EL (cell line): ENCODE measurements at regions not wholly inside any gene's neighbourhood (a gene's known extent, or its start where the extent isn't known, plus 50 kb on each side); places are given as distances from the start of the nearest gene placed in this dataset.
"Not testable (repeated sequence)": the region's sequence is repeated elsewhere in the genome, so short reads cannot be mapped to it uniquely, and the experiment has no call there.

ENCODE experiments used
- DNase-seq: peaks from one replicate; pipeline ENCODE4 v3.0.0-alpha.2; 2016

DNA sequence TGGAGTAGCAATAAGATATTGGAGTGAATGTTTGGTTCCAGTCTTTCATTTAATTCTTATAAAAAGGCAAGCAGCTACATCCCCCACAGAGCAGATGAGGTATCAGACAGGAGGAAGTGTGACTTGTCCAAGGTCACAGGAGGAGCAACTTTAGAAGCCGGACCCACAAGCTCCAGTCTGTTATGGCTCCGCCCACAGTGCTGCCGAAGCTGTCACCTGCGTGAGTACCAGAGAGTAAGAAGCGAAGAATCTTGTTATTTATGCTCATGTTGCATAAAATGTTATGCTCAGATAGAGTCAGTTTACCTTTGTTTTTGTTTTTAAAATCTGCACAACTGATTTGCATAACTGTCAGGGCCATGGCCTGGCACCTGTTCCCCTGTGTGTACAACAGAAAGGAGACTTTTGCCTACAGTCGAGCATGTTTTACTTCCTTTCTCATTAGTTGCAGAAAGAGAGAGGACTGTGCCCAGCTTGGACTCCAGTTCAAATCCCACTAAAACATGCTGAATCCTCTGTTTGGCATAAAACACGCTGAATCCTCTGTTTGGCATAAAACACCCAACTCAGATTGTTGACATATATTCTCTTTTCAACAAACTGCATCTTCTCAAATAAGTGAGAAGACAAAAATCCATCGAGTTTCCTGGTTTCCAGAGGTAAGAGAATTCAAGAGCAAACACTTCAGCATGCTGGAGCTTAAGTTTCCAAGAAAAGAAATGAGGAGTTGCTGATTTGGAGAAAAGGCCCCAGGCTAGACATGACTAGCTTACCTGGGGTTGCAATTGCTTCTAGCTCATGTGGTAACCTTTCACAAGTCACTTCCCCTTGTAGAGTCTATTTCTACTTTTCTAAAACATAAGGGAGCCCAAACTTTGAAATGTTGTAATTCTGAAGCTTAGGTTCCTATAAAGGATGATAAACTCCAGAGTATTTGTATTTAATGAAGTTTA lies 409.8 kb upstream of the ZMIZ1 start:
- no peak for DNase-seq

DNA sequence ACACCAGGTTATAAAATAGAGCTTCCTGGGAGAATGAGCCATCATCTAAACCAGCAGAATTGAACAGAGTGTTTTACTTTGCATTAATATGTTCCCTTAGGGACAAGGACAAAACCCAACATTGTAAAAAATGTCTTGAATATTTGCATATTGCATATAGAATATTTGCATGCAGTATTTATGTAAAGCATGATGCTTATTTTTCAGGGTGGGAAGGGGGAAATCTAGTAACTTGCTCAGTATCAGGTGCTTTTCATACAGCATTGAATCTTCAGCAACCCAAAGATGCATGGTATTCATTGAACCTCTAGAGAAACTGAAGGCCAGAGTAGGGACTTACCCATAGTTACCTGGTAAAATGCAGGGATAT lies 409.2 kb upstream of the ZMIZ1 start:
- DNase-seq, result no peak

DNA sequence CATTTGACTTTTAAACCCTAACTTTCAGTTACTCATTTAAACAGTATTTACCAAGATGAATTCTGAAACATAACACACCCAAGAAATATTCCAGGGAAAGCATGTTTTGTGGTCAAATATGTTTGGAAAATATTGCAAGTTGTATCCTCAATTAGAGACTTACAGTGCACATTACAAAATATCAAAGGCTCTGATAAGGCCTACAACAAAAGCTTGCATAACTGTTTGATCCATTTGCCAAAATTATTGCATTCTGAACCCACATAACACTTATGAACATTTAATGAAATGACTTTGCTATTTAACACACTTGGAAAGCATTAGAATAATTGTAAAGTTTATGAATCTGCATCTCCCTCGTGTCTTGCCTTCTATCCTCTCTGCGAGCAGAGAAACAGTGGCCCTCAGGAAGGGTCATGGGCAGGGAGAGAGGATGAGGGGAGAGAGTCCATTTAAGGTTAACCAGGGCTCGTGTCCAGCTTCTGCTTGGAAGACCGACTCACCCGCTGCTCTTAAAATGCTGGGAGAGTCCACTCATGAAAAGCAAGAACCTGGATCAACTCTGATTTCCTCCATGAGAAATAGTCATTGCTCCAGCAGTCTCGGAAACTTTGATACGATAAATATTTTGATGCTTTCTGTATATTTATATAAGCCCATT lies 408.2 kb upstream of the ZMIZ1 start:
- no peak for DNase-seq

DNA sequence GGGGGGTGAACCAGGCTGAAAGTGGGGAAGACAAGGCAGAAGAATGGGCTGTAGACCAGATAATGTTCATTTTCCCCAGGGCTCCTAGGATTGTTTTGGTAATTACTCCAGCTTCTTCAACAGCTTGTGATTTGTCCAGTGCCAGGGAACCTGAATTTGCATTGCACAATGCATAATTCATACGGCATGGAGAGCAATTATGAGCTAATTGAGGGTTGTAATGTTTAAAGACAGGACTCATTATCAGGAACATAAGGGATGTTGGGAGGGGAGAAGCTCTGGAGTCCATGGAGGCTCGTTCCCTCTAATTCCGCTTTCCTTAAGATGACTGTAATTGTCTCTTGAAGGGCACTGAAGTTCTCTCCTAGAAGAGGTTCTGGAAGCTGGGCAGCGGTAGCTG lies 405.0 kb upstream of the ZMIZ1 start:
- no peak for DNase-seq

DNA sequence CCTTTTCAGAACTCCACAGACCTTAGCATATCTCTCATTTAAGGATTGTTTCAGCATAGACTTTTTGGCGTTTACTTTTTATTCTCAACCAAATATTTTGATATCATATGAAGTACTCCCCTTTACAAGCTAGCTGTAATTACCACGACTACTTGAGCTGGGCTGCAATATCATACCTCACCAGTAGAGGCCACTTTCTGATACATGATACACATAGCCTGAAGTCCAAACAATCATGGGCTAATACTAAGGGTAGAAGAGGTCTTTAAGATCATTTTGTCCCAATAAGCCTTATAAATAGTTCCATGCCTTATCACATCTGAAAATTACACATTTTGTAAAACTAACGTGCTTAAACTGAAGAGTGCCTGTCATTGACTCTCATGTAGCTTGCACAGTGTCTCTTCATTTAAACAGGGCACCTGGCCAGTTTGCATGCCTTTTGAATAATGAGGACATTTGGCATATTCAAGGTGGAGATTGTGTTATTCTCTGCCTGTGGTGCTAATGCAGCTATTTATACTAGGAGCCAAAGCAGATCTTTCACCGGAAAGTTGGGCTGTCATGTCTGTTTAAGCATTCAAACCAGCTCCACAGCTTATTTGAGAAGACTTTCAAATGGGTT lies 403.7 kb upstream of the ZMIZ1 start:
- peak; percentile 25 for DNase-seq

DNA sequence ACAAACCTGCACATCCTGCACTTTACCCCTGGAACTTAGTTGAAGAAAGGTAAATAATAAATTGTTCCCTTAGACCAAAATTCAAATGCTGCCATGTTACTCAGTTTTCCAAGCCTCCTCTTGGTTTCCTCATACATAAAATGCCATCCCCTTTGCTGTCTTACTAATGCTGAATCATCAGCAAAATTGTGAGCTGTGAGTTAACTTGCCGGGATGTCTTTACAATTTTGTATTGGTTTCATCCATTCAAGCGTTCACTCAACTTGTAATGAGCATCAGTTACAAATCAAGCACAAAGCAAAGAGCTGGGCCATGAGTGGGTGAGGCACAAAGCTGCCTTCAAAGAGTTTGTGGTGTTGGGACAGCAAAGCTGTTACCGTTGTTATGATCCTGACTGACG lies 395.8 kb upstream of the ZMIZ1 start:
- DNase-seq, result no peak

DNA sequence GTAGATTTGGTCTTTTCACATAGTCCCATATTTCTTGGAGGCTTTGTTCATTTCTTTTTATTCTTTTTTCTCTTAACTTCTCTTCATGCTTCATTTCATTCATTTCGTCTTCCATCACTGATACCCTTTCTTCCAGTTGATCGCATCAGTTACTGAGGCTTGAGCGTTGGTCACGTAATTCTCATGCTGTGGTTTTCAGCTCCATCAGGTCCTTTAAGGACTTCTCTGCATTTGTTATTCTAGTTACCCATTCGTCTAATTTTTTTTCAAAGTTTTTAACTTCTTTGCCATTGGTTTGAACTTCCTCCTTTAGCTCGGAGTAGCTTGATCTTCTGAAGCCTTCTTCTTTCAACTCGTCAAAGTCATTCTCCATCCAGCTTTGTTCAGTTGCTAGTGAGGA lies 387.6 kb upstream of the ZMIZ1 start:
- not testable (repeated sequence) for DNase-seq

DNA sequence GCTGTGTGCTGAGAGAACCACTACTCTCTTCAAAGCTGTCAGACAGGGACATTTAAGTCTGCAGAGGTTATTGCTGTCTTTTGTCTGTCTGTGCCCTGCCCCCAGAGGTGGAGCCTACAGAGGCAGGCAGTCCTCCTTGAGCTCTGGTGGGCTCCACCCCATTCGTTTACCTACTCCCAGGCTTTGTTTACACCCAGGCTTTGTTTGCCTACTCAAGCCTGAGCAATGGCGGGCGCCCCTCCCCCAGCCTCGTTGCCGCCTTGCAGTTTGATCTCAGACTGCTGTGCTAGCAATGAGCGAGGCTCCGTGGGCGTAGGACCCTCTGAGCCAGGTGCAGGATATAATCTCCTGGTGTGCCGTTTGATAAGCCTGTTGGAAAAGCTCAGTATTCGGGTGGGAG lies 386.8 kb upstream of the ZMIZ1 start:
- DNase-seq, result not testable (repeated sequence)

DNA sequence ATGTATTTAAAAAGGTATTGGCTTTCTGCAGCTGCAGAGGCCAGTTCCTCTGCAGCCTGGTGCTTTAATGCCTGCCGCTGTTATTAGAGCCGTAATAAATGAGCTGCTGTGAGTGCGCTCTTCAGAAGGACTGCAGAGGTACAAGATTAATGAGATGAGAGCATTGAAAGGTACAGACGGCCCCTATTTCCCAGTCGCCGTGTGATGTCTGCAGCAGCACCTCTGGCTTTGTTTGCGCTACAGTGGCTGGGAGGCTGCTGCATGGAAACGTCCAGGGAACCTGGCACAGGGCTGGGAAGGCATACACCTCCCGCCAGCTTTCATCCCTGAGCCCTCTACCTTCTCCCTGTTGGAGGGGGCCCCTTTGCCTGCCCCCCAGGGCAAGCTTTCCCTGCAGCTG lies 383.8 kb upstream of the ZMIZ1 start:
- DNase-seq, result no peak

DNA sequence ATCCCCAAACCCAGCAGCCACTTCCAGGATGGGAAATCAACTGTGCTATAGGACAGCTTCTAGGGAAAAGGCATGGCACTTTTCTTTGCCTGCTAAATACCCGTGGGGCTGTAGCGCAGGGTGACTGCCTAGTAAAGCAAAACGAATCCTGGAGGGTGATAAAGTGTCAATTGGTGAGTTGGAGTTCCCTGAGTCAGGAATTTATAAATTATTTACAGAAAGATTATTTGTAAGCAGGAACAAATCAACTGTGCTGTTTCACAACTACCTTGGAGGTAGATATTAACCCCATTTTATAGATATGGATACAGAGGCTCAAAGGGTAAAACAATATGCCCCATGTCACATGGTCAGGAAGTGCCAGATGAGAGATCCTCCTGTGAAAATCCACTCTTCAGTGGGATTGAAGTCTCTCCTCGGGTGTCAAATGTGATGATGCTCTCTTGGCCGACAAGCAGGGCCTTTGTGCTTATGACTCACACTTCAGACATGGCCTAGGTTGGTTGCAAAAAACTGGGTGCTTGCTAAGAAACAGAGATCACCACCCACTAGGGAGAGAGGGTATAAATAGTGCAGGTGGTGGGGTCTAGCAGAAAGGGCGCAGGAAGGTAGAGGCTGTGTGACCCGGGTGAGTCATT lies 383.2 kb upstream of the ZMIZ1 start:
- DNase-seq, result peak; percentile 27

DNA sequence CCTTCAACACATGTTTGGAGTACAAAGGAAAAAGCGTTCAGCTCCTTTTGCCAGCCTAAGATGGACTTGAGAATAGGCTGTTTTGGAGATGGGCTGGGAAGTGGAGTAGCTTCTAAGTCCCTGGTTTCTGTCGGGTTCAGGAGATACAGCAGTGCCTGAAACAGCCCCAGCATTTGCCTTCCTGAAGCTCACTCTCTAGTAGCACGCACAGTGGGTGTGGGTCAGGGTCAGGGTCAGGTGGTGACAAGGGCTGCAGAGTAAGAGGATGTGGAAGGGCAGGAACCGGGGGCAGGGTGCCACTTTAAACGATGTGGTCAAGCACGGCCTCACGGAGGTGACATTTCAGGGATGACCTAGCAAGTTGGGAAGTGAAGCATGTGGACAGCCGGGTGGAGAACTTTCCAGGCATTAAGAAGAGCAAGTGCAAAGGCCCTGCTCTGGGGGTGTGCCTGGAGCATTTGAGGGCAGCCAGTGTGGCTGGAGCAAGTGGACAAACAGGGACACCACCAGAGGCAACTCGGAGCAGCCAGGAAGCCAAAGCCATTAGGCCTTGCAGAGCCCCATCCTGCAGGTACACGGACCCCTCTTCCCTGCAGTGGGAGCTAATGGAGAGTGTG lies 382.2 kb upstream of the ZMIZ1 start:
- no peak for DNase-seq

DNA sequence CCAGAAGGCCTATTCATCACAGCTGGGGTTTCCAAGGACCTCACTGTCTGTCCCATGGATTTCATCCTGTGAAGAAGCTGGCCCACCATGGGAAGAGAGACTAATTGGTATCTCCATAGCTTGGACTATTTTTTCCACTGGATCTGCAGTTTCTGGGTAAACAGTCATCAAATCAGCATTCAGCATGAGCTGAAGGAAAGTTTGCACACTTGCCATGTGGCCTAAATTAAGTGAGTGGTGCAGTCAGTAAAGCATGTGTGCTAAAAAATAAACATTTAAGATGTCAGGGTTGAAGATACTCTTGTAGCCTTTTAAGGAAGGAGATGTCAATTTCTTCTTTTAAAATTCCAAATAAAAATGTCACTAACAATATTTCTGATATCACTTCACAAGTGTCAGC lies 381.1 kb upstream of the ZMIZ1 start:
- DNase-seq, result no peak

DNA sequence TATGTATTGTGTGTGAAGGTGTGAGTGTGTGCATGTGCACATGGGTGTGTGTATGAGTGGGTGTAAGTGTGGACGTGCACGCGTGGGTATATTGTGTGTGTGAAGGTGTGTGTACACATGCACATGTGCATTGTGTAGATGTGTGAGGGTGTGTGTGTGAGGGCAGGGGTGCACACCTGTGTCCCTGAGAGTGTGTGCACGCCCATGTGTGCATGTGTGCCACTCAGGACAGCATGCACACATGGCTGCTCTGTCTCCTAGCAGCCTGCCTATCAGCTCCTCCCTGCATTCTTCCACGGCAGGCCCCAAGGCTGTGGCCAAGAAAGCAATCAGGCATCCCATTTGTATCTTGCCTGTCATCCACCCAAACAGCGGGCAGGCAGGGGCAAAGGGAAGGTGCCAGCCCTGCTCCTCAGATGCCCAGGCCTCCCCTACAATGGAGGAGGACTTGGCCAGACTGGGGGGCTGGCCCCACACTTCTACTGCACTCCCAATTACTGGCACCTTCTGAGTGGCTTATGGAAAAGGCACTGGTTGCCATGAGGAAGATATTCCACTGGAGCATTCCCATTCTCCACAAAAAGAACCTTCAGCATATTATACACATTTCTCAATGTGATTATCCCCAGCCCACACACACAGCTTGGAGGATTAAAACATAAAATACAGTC lies 380.4 kb upstream of the ZMIZ1 start:
- no peak for DNase-seq

DNA sequence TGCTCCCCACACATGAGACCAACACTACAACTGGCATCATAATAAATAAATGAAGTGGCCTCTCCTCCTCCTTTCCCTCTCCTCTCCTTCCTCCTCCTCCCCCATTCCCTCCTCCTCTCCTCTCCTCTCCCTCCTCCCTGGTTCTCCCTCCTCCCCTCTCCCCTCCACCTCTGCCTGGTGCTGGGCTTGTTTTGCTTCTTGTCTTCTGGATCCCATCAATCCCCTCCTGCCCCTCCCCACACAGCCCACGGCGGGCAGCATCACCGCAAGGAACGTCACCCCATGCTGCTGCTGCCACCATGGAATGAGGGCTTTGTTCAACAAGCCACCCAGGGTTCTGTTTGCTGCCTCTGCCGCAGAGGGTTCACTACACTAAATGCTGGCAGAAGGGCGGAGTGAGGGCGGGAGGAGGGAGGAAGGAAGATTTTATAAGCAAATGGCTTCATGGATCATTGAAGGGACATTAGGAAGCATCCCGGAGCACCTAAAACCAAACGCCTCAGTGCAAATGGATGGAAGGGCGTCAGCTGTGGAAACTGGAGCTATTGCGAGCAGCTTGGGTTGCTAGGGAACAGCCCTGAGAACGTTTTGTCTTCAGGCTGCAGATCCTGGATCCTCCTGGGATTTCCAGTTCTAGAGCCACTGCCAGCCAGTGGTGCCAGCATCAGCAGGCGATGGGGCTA lies 379.7 kb upstream of the ZMIZ1 start:
- no peak for DNase-seq

DNA sequence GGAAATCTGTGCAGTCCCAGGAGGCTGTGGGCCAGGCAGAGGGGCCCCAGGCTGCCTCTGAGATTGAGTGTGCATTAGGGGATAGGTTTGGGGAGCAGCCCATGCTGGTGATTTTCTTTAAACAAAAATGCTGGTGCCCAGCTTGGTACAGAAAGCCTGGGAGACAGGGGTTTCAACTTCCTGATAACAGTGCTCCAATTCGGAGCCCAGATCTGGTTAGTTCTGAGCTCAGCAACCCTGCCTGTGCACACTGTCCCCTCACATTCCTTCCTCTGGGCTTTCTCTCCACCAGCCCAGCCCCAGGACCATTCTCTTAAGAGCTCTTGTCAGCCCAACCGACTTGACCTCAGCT lies 379.2 kb upstream of the ZMIZ1 start:
- DNase-seq, result no peak

DNA sequence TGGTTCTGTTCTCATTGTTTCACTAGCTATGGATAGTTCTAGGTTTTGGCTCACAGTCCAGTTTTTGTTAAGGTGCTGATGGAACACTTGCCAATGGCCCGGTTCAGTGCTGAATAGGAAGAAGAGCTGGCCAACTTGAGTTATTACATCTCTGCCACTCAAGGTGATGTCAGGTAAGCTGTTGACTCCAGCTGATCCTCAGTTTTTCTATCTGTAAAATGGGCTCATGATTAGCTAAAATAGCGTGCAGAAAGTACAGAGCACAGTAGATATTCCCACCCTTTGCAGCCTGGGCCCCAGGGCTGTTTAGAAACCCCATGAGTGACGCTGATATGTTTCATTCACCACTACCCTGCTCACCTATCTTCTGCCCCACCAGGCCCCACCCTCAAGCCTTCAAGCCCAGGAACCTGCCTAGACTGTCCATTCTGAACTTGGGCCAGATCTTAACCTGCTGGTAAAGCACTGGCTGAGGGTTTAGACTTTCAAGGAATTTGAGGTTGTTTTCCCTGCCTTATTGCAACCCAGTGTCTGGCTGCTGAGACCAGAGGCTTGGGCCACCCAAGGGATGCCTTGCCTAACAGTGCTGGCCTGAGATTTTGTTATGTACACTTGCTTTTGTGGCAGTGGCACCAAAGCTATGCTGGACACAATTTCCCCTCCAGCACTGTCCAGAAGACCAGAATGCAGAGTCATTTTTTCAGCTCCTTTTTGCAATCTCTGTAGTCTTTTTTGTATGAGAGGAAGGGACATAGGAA lies 378.2 kb upstream of the ZMIZ1 start:
- DNase-seq, result no peak

DNA sequence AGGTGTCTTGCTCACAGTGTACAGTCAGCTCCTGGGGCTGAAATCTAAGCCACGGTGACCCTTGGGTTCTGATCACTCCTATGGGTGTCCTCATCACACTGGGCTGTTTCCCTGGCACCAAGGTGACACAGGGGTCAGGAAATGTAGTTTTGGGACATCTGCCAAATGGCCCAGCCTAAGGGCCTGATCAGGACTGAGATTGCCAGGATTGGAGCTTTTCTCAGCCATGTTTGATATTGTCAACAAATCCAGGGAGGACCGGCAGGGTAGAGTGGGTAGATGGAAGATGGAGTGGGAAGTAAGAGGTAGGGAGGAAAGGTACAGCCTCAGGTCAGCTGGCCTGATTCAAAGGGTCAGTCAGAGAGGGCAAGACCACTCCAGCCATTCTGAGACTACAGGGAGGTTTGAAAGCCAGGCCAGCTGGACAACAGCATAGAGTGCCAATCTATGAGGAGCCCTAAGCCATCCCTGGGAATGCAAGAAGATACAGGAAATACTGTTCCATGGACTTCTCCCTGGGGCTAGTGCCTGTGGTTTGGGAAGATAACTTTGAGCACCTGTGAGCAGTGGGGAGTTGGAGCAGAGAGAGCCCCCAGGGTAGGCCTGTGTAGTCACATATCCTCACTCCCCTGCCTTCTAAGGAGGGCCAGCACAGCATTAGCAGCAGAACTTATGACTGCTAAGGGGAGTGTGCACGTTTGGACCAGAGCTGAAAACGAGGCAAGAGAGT lies 377.3 kb upstream of the ZMIZ1 start:
- no peak for DNase-seq

DNA sequence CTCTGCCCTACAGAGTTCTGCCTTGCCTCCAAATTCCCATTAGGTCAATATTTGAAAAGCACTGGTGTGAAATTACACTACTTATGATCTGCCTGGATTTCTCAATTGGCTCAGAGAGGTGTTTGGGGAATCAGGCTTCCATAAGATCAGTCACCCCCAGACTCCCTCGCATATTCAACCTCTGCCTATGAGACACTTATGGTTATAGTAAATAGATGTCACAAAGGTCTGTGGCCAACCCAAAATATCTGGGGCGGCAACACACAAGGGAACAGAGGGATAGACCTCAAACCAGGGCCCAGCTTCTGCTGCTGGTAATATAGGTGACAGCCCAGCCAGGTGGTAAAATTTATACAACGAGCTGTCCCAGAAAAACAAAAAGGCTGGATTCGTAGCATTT lies 376.7 kb upstream of the ZMIZ1 start:
- DNase-seq, result no peak

DNA sequence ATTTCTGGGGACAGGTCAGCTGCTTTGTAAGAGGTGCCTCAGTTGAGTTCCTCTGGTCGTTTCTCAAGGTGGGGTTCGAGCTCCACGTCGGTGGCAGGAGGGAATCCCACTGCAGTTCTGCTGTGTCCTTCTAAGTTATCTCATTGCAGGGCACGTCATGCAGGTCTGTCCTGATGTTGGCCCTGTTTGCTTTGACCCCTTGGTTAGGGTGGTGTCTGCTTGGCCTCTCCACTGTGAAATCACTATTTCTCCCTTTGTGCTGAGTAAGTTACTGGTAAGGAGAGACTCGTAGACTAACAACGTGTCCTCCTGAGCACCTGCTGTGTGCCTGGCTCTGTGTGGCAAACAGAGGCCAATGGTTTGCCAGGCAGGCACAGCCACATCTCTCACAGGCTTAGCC lies 372.9 kb upstream of the ZMIZ1 start:
- no peak for DNase-seq

DNA sequence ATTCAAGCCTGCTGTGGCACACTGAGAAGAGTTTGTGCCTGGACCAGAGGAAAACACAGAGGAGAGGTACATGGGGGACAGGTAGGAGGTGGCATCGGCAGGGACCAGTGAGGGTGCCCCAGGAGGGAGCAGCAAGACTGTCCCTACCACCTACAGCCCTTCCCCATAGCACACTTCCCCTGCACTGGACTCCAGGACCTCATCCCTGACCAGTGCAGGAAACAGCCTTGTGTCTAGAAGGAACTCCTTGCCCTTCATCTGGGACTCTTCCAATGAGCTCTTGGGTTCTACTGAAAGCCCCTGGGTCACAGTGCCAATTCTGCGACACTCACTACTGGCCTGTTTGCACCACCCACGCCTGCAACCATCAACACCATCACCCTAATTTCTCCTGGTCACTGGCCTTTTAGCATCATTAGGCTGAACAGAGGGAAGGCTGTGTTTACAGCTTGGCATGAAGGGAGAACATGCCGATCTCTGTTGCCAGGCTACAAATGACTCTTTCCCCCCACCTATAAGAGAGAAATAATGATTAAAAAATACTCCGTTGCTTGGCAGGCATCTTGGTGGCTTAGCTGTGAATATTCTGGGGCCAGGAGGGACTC lies 371.9 kb upstream of the ZMIZ1 start:
- DNase-seq, result no peak
